ENCODE measurements at regions not wholly inside any gene's neighbourhood (a gene's known extent, or its start where the extent isn't known, plus 50 kb on each side); places are given as distances from the start of the nearest gene placed in this dataset.

GRCh38 chr11:103631841-103632240 lies 404.6 kb upstream of the DDI1 start:
- no peak for DNase-seq (ENCODE audit: low read depth)
- H3K4me3 ChIP-seq (ENCODE audit: low read depth, low read length) = no peak overlapping the region
- no peak for TF ChIP-seq CTCF (IDR thresholded peaks at IDR 0.05; ENCODE audit: control insufficient read depth, extremely low read depth, insufficient read depth)

- no peak for DNase-seq (ENCODE audit: low read depth)
- no peak for TF ChIP-seq CTCF (IDR thresholded peaks at IDR 0.05; ENCODE audit: control insufficient read depth, extremely low read depth, insufficient read depth)
- no peak overlapping the region for H3K4me3 ChIP-seq (ENCODE audit: low read depth, low read length)
These were observed 403.2 kb upstream of the DDI1 start for GRCh38 chr11:103633068-103633788.

- TF ChIP-seq CTCF (IDR thresholded peaks at IDR 0.05; ENCODE audit: control insufficient read depth, extremely low read depth, insufficient read depth) = no peak
- no peak for DNase-seq (ENCODE audit: low read depth)
- H3K4me3 ChIP-seq (ENCODE audit: low read depth, low read length) = no peak overlapping the region
These were observed 402.4 kb upstream of the DDI1 start for GRCh38 chr11:103633819-103634590.

GRCh38 chr11:103636232-103636631 lies 400.2 kb upstream of the DDI1 start:
- H3K4me3 ChIP-seq (ENCODE audit: low read depth, low read length) = no peak overlapping the region
- TF ChIP-seq CTCF (IDR thresholded peaks at IDR 0.05; ENCODE audit: control insufficient read depth, extremely low read depth, insufficient read depth) = no peak
- DNase-seq (ENCODE audit: low read depth) = no peak

GRCh38 chr11:103637295-103637694 lies 399.1 kb upstream of the DDI1 start:
- H3K4me3 ChIP-seq (ENCODE audit: low read depth, low read length) = no peak overlapping the region
- no peak for TF ChIP-seq CTCF (IDR thresholded peaks at IDR 0.05; ENCODE audit: control insufficient read depth, extremely low read depth, insufficient read depth)
- DNase-seq (ENCODE audit: low read depth) = no peak

GRCh38 chr11:103637831-103638230 lies 398.6 kb upstream of the DDI1 start:
- no peak overlapping the region for H3K4me3 ChIP-seq (ENCODE audit: low read depth, low read length)
- no peak for DNase-seq (ENCODE audit: low read depth)
- no peak for TF ChIP-seq CTCF (IDR thresholded peaks at IDR 0.05; ENCODE audit: control insufficient read depth, extremely low read depth, insufficient read depth)
